Stimulated activated CD8-positive, alpha-beta memory T cell treated with anti-CD3 and anti-CD28 coated beads, Interleukin-15, amount 100 ng/mL, for 24 hours (primary cell): ENCODE measurements at regions not wholly inside any gene's neighbourhood (a gene's known extent, or its start where the extent isn't known, plus 50 kb on each side); places are given as distances from the start of the nearest gene placed in this dataset.

ENCODE experiments used
- DNase-seq: peaks from one replicate; pipeline ENCODE4 v3.0.0-alpha.2; 2020; ENCODE audit warnings: low read depth

DNA sequence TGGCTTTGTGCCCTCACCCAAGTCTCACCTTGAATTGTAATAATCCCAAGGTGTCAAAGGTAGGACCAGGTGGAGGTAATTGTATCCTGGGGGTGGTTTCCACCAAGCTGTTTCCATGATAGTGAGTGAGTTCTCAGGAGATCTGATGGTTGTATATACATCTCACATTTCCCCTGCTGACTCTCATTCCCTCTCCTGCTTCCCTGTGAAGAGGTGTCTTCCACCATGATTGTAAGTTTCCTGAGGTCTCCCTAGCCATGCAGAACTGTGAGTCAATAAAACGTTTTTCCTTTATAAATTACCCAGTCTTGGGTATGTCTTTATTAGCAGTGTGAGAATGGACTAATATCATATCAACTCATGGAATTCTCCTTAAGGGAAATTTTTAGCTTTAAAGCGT is 302.6 kb downstream of the LIG4 start:
- DNase-seq, result no peak

DNA sequence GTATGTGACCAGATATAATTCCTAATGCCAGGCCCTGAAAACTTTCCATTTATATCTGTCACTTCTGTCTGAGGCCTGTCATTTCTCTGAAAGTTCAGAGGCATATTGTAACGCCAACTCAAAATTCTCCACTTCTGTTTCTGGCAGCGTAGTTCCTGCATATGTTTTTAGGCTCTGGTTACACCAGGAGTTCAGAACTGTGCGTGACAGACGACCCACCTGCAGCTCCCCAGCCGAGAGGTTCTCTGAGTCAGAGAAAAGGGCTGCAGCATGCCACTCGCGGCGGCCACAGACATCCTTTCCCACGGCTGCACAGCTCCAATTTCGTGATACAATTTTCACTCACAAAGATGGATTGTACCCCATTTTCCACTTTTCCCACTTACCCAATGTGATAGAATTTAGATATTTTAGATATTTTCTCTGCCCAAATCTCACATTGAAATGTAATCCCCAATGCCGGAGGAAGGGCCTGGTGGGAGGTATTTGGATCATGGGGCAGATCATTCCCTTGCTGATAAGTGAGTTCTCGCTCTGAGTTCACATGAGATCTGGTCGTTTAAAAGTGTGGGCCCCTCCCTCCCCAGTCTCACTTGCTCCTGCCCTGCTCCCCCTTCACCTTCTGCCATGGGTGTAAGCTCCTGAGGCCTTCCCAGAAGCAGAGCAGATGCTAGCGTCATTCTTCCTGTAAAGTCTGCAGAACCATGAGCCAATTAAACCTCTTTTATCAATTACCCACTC is 308.1 kb downstream of the LIG4 start:
- DNase-seq, result no peak

- no peak for DNase-seq
These were observed 309.2 kb downstream of the LIG4 start for GRCh38 chr13:107906131-107906530.

- no peak for DNase-seq
These were observed 313.3 kb downstream of the LIG4 start for GRCh38 chr13:107901996-107902562.

GRCh38 chr13:107901230-107901629 is 314.1 kb downstream of the LIG4 start:
- no peak for DNase-seq

GRCh38 chr13:107900775-107901174 is 314.6 kb downstream of the LIG4 start:
- no peak for DNase-seq

- DNase-seq, result no peak
These were observed 329.2 kb downstream of the LIG4 start for GRCh38 chr13:107886118-107886517.

GRCh38 chr13:107884564-107884963 is 330.8 kb downstream of the LIG4 start:
- no peak for DNase-seq

- DNase-seq, result no peak
These were observed 331.7 kb downstream of the LIG4 start for GRCh38 chr13:107883561-107884175.

- DNase-seq, result no peak
These were observed 332.4 kb downstream of the LIG4 start for GRCh38 chr13:107882708-107883560.

DNA sequence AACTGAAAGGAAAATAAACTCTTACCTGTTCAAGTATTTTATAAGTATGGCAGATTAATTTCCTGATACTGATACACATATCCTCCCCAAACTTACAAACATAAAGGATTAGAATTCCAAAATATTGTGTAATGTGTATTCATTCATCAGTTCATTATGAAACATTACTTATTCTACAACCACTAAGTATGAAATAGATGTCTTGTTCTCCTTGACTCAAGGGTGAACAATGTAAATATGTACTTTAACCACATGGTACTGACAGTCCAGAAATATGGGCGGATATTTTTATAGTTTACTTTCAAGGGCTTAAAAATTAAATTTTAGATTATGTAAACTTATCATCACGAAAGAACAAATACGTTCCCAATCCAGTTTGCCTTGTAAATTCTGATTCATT is 334.0 kb downstream of the LIG4 start:
- no peak for DNase-seq

DNA sequence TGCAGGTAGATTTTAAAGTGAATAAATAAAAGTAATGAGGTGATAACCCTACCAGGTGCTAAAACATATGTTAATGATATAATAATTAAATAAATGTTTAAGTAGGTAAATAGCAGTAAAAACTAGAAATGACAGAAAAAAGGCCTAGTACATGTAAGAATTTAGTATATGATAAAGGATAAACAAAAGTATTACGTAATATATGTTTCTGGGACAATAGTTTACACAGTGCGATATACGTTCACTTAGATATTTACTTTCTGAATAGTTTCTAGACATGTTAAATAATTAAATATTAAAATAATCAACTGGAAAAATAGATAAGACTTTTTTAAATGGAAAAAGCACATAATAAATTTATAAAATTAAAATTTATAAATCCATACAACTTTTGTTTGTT is 340.9 kb downstream of the LIG4 start:
- DNase-seq, result no peak

- DNase-seq, result no peak
These were observed 341.4 kb downstream of the LIG4 start for GRCh38 chr13:107873926-107874325.

GRCh38 chr13:107870400-107870799 is 344.9 kb downstream of the LIG4 start:
- no peak for DNase-seq

- DNase-seq, result no peak
These were observed 347.4 kb downstream of the LIG4 start for GRCh38 chr13:107867701-107868661.

DNA sequence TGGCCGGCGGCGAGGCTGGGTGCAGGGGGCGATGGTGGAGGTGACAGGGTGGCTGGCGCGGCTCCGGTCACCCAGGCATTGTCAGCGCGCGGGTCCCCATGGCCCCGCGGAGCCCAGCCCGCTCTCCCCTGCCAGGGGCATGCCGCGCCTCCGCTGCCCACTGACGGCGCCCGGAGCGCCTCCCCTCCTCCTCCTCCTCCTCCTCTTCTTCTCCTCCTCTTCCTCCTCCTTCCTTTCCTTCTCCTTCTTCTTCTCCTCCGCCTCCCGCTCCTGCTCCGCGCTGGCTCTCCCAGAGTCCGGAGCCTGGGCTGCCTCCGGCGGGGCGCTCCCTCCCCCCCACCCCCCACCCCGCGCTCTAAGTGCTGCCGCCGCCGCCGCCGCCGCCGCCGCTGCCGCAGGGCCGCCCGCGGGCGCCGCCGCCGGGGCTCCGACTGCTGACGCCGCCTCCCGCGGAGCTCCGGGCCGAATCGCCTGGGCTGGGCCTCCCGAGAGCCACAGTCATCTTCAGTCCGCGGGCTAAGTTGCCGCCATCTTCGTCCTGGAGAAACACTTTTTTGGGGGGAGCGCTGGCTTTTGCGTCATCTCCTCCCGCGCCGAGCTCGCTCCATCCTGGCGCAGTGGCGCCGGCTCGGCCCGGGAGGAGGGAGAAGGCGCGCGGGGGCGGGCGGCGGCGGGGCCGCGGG is 348.3 kb downstream of the LIG4 start:
- DNase-seq, result no peak

DNA sequence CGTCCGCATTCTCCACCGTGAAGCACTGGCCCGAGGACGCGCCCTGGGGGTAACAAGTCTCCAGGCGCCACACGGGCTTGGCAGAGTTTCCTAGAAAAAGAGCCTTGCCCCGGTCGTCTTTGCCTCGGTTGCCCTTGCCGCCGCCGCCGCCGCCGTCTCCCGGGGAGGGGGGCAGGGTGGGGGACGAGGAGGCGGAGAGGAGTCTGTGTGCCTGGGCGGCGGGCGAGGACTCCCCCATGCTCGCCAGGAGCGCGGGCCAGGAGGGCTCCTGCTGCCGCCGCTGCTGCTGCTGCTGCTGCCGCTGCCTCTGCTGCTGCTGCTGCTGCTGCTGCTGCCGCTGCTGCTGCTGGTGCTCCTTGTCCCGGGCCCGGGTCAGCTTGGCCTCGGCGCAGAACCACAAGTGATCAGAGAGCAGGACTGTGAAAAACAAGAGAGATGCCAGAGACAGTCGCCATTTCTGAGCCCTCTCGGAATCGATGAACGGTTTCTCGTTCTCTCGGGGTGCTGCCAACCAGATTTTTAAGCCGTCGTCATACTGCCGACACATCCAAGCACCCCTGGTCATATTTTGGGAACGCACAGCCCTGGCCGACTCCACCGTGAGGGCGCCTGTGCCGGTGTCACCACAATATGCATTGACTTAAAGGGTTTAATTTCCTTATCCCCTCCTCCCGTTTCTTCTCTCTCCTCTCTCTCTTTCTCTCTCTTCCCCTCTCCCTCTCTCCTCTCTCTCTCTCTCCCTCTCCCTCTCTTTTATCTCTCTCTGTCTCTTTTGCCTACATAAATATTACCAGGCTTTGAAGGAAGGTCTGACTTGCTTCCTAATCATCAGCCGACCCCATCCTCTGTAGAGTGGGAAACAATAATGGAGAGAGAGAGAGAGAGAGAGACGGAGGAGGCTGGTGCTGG is 349.1 kb downstream of the LIG4 start:
- DNase-seq, result no peak

- no peak for DNase-seq
These were observed 349.7 kb downstream of the LIG4 start for GRCh38 chr13:107865643-107866031.

DNA sequence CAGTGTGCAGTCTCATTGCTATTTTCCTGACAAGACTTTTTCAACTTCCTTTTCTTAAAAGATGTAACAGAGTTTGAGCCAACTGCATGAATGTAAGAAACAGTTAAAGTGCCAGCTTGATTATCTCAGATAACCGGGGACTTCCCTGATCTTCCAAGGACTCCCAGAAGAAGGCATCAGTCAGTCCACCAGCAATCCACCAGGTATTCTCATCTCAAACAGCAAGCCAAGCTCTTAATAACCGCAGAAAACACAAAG is 350.1 kb downstream of the LIG4 start:
- no peak for DNase-seq
